Astrocyte (in vitro differentiated cells and primary cell): ENCODE measurements at regions not wholly inside any gene's neighbourhood (a gene's known extent, or its start where the extent isn't known, plus 50 kb on each side); places are given as distances from the start of the nearest gene placed in this dataset.

Experiments
- EZH2 ChIP-seq: IDR thresholded peaks from 2 replicates; pipeline ENCODE4 v1.6.1; 2012; ENCODE audit warnings: mild to moderate bottlenecking, low read length, inconsistent platforms; ENCODE audit not compliant: insufficient read depth
- TF ChIP-seq, protein P1 (sequence below): IDR thresholded peaks from 2 replicates; pipeline ENCODE4 v1.5.1; 2011; ENCODE audit warnings: low read depth, mild to moderate bottlenecking, inconsistent platforms, low read length, moderate library complexity; ENCODE audit not compliant: insufficient read depth

DNA sequence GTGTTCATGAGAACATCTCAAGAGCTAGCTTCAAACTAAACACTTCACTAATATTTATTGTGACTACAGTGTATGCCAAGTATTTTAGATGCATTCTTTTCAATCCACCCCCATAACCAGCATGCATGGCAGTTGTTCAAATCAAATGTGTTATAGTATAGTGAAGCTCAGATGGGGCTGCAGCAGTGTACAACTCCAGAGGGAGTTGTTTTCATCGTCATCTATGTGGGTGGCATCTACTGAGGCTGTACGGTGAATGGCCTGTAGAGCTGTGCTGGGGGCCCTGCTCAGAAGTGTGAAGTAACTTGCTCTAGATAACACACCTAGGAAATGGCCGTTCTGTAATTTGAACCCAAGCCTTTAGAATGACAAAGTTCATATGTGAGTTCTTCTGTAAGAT lies 71.8 kb upstream of the LRATD1 start:
- TF ChIP-seq, protein P1, sequence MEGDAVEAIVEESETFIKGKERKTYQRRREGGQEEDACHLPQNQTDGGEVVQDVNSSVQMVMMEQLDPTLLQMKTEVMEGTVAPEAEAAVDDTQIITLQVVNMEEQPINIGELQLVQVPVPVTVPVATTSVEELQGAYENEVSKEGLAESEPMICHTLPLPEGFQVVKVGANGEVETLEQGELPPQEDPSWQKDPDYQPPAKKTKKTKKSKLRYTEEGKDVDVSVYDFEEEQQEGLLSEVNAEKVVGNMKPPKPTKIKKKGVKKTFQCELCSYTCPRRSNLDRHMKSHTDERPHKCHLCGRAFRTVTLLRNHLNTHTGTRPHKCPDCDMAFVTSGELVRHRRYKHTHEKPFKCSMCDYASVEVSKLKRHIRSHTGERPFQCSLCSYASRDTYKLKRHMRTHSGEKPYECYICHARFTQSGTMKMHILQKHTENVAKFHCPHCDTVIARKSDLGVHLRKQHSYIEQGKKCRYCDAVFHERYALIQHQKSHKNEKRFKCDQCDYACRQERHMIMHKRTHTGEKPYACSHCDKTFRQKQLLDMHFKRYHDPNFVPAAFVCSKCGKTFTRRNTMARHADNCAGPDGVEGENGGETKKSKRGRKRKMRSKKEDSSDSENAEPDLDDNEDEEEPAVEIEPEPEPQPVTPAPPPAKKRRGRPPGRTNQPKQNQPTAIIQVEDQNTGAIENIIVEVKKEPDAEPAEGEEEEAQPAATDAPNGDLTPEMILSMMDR = no peak
- TF ChIP-seq EZH2 = no peak
